GM19035 (cell line): ENCODE measurements at regions not wholly inside any gene's neighbourhood (a gene's known extent, or its start where the extent isn't known, plus 50 kb on each side); places are given as distances from the start of the nearest gene placed in this dataset.

Experiments
- ATAC-seq: cut with Tn5 transposase; IDR thresholded peaks from one replicate; pipeline ENCODE4 v1.9.1; 2021; ENCODE audit not compliant: unreplicated experiment

- ATAC-seq = no peak
Observed at GRCh38 chr14:38777401-38777800, 325.6 kb downstream of the SEC23A start.

DNA sequence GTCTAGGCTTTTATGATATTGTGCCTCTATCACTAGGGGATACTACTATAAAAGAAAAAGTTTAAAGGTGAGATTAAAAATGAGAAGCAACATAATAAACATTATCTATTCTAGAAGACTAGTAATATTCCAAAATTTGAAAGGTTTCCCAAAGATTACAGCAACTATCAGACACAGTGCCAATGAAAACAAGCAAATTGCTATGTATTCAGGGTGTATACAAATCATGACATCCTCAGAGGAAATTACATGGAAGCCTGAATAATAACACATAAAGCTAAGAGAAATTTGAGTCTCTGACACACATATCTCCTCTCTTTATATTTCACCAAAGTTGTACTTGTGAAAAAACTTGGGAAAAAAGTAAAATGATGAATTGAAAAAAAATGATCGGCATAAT lies 327.0 kb downstream of the SEC23A start:
- no peak for ATAC-seq

DNA sequence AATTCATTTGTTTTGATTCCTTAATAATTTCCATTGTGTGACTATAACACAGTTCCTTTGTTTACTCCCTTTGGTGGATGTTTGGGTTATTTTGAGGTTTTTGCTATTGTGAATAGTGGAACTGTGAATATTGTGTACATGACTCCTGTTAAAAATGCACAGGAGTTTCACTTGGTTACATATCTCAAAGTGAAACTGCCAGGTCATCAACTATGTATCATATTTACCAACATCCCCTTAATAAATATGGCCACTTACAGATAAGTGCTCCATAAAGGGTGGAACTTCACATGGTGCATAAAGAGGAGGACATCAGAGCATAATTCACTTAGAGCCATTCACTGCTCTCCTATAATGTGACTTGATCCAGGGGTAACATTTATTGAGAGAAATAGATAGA lies 328.9 kb downstream of the SEC23A start:
- no peak for ATAC-seq

GRCh38 chr14:38770251-38770650 lies 332.8 kb downstream of the SEC23A start:
- no peak for ATAC-seq

GRCh38 chr14:38762845-38763244 lies 340.2 kb downstream of the SEC23A start:
- no peak for ATAC-seq

DNA sequence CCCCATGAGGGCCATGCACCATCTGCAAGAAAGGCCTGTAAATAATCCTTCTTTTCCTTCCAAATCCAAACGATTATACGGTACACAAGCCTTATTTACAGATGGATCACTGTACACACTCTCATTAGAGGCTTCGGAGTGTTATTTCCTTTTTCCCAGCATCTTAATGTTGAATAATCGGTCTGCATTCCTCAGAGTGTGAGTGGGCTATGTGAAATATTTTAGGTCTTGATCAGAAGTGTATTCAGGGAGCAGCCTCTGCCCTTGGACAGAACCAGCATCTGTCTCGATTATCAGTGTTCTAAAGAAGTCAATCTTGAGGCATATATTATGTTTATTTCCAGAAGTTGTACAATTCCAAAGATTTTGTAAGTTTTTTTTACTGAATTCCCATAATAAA lies 340.6 kb downstream of the SEC23A start:
- ATAC-seq = no peak

GRCh38 chr14:38761033-38761432 lies 342.0 kb downstream of the SEC23A start:
- no peak for ATAC-seq

DNA sequence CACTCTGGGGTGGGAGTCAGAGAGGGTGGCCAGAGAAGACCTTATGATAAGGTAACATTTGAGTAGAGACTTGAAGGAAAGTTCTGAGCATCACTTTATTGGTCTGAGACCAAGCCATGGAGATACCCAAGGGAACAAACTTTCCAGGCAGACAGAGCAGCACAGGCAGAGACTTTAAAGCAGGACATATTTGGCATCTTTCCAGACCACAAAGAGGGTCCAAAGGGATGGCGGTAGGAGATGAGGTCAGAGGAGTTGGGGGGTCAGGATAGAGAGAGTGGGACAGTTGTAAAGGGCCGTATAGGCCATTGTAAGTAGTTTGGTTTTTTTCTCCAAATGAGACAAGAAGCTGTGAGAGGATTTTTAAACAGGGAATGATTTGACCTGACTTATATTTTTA lies 344.4 kb downstream of the SEC23A start:
- ATAC-seq = no peak

DNA sequence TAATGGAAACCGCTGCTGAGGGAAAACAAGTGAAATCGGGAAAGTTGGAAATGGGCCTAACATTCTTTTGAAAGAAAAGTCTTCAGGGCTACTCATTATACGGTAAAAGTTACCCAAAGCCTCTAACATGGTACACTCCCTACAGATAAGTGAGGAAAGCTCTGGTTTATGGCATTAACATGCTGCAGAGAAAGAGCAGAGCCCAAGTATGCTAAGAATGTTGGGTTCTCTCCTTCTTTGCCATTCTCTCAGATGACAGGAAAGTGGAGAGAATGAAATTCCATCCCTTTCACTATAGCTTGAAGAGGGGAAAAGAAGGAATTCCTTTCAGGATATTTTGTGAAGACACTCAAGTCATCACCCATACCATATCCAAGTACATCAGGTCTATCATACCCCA lies 348.0 kb downstream of the SEC23A start:
- ATAC-seq = no peak

DNA sequence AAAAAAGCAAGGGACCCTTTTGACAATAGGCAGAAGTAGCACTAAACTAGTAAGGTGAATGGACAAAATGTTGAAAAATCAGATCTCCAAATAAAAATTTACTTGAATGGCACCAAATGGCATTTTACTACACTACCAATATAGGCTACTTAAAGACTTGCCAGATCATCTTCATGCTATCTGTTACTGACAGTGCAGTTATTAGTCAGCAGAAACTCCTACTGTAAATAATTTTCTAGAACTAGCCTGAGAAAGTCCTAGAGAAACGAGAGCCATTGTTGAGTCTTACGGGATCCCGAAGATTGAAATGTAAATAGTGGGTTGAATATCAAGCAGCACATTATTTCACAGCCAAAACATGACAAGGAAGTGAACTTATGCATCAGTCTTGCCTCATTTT lies 350.3 kb downstream of the SEC23A start:
- no peak for ATAC-seq

GRCh38 chr14:38752341-38752740 lies 350.7 kb downstream of the SEC23A start:
- ATAC-seq = no peak

GRCh38 chr14:38751459-38751858 lies 351.6 kb downstream of the SEC23A start:
- no peak for ATAC-seq

GRCh38 chr14:38749936-38750335 lies 353.1 kb downstream of the SEC23A start:
- no peak for ATAC-seq

GRCh38 chr14:38745861-38746260 lies 357.2 kb downstream of the SEC23A start:
- no peak for ATAC-seq

GRCh38 chr14:38743966-38744584 lies 359.0 kb downstream of the SEC23A start:
- ATAC-seq = no peak

GRCh38 chr14:38737686-38738407 lies 365.2 kb downstream of the SEC23A start:
- ATAC-seq = no peak

- ATAC-seq = no peak
Observed at GRCh38 chr14:38735005-38735404, 368.0 kb downstream of the SEC23A start.

- no peak for ATAC-seq
Observed at GRCh38 chr14:38731962-38732361, 371.1 kb downstream of the SEC23A start.

GRCh38 chr14:38730420-38730819 lies 372.6 kb downstream of the SEC23A start:
- no peak for ATAC-seq

GRCh38 chr14:38727731-38728130 lies 375.3 kb downstream of the SEC23A start:
- ATAC-seq = no peak

GRCh38 chr14:38724621-38725020 lies 378.4 kb downstream of the SEC23A start:
- no peak for ATAC-seq

GRCh38 chr14:38723959-38724358 lies 379.1 kb downstream of the SEC23A start:
- ATAC-seq = no peak

DNA sequence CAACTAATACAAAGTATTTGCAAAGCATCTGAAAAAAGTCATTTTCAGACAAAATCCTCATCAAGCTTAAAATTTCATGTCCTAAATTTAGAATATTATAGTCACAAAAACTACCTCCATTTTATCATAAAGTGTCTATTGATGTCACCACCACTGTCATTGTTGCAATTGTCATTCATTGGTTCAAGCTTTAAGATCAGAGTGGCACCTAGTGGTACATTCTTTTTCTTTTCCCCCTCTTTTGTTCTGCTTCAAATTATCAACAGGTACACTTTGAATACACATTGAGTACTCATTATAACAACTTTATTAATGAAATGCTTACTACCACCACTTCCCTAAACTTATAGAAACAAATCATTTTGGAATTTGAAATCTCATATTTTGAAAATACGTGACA lies 379.8 kb downstream of the SEC23A start:
- no peak for ATAC-seq
